SW480 (cell line): ENCODE measurements at regions not wholly inside any gene's neighbourhood (a gene's known extent, or its start where the extent isn't known, plus 50 kb on each side); places are given as distances from the start of the nearest gene placed in this dataset.

Source experiments
- DNase-seq: peaks from one replicate; pipeline ENCODE4 v3.0.0-alpha.2; 2016; ENCODE audit warnings: low spot score

GRCh38 chr14:105783707-105784106, 257.3 kb downstream of the TMEM121 start:
- no peak for DNase-seq

GRCh38 chr14:105793836-105794235, 267.5 kb downstream of the TMEM121 start:
- no peak for DNase-seq

GRCh38 chr14:105797546-105797945, 271.2 kb downstream of the TMEM121 start:
- DNase-seq = no peak

- DNase-seq = no peak
Measured at GRCh38 chr14:105805701-105806100, 279.3 kb downstream of the TMEM121 start.

GRCh38 chr14:105806568-105806967, 280.2 kb downstream of the TMEM121 start:
- DNase-seq = no peak

- no peak for DNase-seq
Measured at GRCh38 chr14:105817971-105818711, 291.8 kb downstream of the TMEM121 start.

- DNase-seq = no peak
Measured at GRCh38 chr14:105818712-105819005, 292.3 kb downstream of the TMEM121 start.

- DNase-seq = no peak
Measured at GRCh38 chr14:105830171-105830570, 303.8 kb downstream of the TMEM121 start.

- no peak for DNase-seq
Measured at GRCh38 chr14:105836160-105836559, 309.8 kb downstream of the TMEM121 start.

GRCh38 chr14:105836730-105837129, 310.3 kb downstream of the TMEM121 start:
- no peak for DNase-seq

- DNase-seq = no peak
Measured at GRCh38 chr14:105837349-105838063, 311.1 kb downstream of the TMEM121 start.

- DNase-seq = no peak
Measured at GRCh38 chr14:105838107-105838506, 311.7 kb downstream of the TMEM121 start.

- no peak for DNase-seq
Measured at GRCh38 chr14:105838591-105839424, 312.4 kb downstream of the TMEM121 start.

GRCh38 chr14:105839425-105840265, 313.3 kb downstream of the TMEM121 start:
- DNase-seq = no peak

GRCh38 chr14:105840266-105841021, 314.1 kb downstream of the TMEM121 start:
- DNase-seq = no peak

GRCh38 chr14:105841022-105842009, 314.9 kb downstream of the TMEM121 start:
- no peak for DNase-seq

GRCh38 chr14:105842105-105842504, 315.7 kb downstream of the TMEM121 start:
- DNase-seq = no peak

- no peak for DNase-seq
Measured at GRCh38 chr14:105843444-105844046, 317.2 kb downstream of the TMEM121 start.

GRCh38 chr14:105844047-105844630, 317.8 kb downstream of the TMEM121 start:
- DNase-seq = no peak
